GM13977 (cell line): ENCODE measurements at regions not wholly inside any gene's neighbourhood (a gene's known extent, or its start where the extent isn't known, plus 50 kb on each side); places are given as distances from the start of the nearest gene placed in this dataset.
"Not testable (repeated sequence)": the region's sequence is repeated elsewhere in the genome, so short reads cannot be mapped to it uniquely, and the experiment has no call there.

Experiments used
- DNase-seq: peaks from one replicate; pipeline ENCODE4 v3.0.0; 2012; ENCODE audit warnings: low spot score
- CTCF ChIP-seq: IDR thresholded peaks from 2 replicates; pipeline ENCODE4 v1.5.1; 2012; ENCODE audit warnings: mild to moderate bottlenecking, control low read depth; ENCODE audit not compliant: insufficient read depth; ENCODE audit errors: extremely low read depth, missing control alignments
- in situ Hi-C: fragments of 300-500 bp; cut with MboI; formaldehyde crosslinking; loops from one replicate; pipeline ENCODE4 v1.12.0; 2022; ENCODE audit warnings: low sequenced_read_pairs, low pct_unique_long_range_greater_than_20kb, mixed read lengths, inconsistent platforms; ENCODE audit not compliant: unreplicated experiment

- in situ Hi-C loops, result no loop called here
- DNase-seq, result no peak
- no peak for TF ChIP-seq CTCF
Measured at GRCh38 chr5:100142607-100143006, 392.6 kb upstream of the FAM174A start.

GRCh38 chr5:100131161-100131560, 404.0 kb upstream of the FAM174A start:
- in situ Hi-C loops, result no loop called here
- no peak for DNase-seq
- TF ChIP-seq CTCF, result no peak

- no peak for TF ChIP-seq CTCF
- in situ Hi-C loops, result no loop called here
- DNase-seq, result no peak
Measured at GRCh38 chr5:100130307-100130706, 404.9 kb upstream of the FAM174A start.

GRCh38 chr5:100119903-100120302, 415.3 kb upstream of the FAM174A start:
- in situ Hi-C loops, result no loop called here
- no peak for TF ChIP-seq CTCF
- DNase-seq, result no peak

GRCh38 chr5:100110497-100110896, 424.7 kb upstream of the FAM174A start:
- no peak for DNase-seq
- no peak for TF ChIP-seq CTCF
- in situ Hi-C loops, result no loop called here

GRCh38 chr5:100108883-100109282, 426.3 kb upstream of the FAM174A start:
- no peak for DNase-seq
- TF ChIP-seq CTCF, result no peak
- in situ Hi-C loops, result no loop called here

GRCh38 chr5:100103592-100104119, 431.5 kb upstream of the FAM174A start:
- DNase-seq, in situ Hi-C loops: not testable (repeated sequence)

- in situ Hi-C loops, DNase-seq: not testable (repeated sequence)
Measured at GRCh38 chr5:100101466-100101865, 433.7 kb upstream of the FAM174A start.

- in situ Hi-C loops, DNase-seq: not testable (repeated sequence)
Measured at GRCh38 chr5:100096328-100096727, 438.8 kb upstream of the FAM174A start.

GRCh38 chr5:100080703-100081102, 454.5 kb upstream of the FAM174A start:
- in situ Hi-C loops, DNase-seq: not testable (repeated sequence)

- in situ Hi-C loops, DNase-seq: not testable (repeated sequence)
Measured at GRCh38 chr5:100079163-100079562, 456.0 kb upstream of the FAM174A start.
